CD4-positive, alpha-beta T cell (primary cell): ENCODE measurements at regions not wholly inside any gene's neighbourhood (a gene's known extent, or its start where the extent isn't known, plus 50 kb on each side); places are given as distances from the start of the nearest gene placed in this dataset.
"Not testable (repeated sequence)": the region's sequence is repeated elsewhere in the genome, so short reads cannot be mapped to it uniquely, and the experiment has no call there.

Experiments
- ATAC-seq: fragments of 200-7000 bp; cut with Tn5 transposase; one replicate; pipeline ENCODE4 v1.10.0; 2022; ENCODE audit warnings: mild to moderate bottlenecking; ENCODE audit not compliant: poor library complexity
- CTCF ChIA-PET: fragments of 350-600 bp; sonication (Branson Sonifier 250); formaldehyde crosslinking; loops from one replicate; lab custom pipeline; 2021; ENCODE audit warnings: antibody characterized with exemption, inconsistent platforms; lab: Charles Lee
- POLR2A ChIA-PET: fragments of 350-600 bp; sonication (Branson Sonifier 250); formaldehyde crosslinking; loops from one replicate; lab custom pipeline; 2021; ENCODE audit warnings: antibody characterized with exemption, inconsistent platforms; lab: Charles Lee
- DNase-seq, 14 experiments: peaks; one replicate each; pipeline ENCODE4 v3.0.0-alpha.2; 2013 to 2020; ENCODE audit warnings: mixed read lengths in 2 of 14
- H3K27ac ChIP-seq, 2 donors: one replicate each; pipeline versions ENCODE4 v1.5.1 to v1.7.0; 2013; ENCODE audit warnings: low read length in 2 of 2, low read depth in 1 of 2, mild to moderate bottlenecking in 1 of 2
- H3K27me3 ChIP-seq, 2 experiments: 1 replicate in 1 of 2; 2 replicates in 1 of 2; pipeline versions ENCODE4 v1.6.1 to v1.7.0; 2013; ENCODE audit warnings: low read length in 2 of 2, control low read depth in 1 of 2, mild to moderate bottlenecking in 1 of 2, moderate library complexity in 1 of 2; ENCODE audit not compliant: insufficient read depth in 2 of 2, control insufficient read depth in 1 of 2
- H3K36me3 ChIP-seq: one replicate; pipeline ENCODE4 v1.6.1; 2013; ENCODE audit warnings: low read length, control low read depth; ENCODE audit not compliant: insufficient read depth
- H3K4me1 ChIP-seq: one replicate; pipeline ENCODE4 v1.6.1; 2013; ENCODE audit warnings: low read length, control low read depth; ENCODE audit not compliant: insufficient read depth
- H3K4me3 ChIP-seq: one replicate; pipeline ENCODE4 v1.5.1; 2013; ENCODE audit warnings: mild to moderate bottlenecking, low read length, moderate library complexity
- H3K9me3 ChIP-seq, 2 experiments: 1 replicate in 1 of 2; 2 replicates in 1 of 2; pipeline versions ENCODE4 v1.6.1 to v1.7.0; 2013; ENCODE audit warnings: low read length in 2 of 2, mild to moderate bottlenecking in 2 of 2, control low read depth in 1 of 2, moderate library complexity in 1 of 2; ENCODE audit not compliant: control insufficient read depth in 1 of 2, insufficient read depth in 1 of 2
- H3K27ac Mint-ChIP-seq: one replicate; pipeline ENCODE4 v1.8.0; 2020; ENCODE audit warnings: mixed read lengths
- H3K27me3 Mint-ChIP-seq: one replicate; pipeline ENCODE4 v1.8.0; 2021; ENCODE audit warnings: mixed read lengths
- H3K36me3 Mint-ChIP-seq: one replicate; pipeline ENCODE4 v1.8.0; 2021; ENCODE audit warnings: low read depth, mixed read lengths
- H3K4me1 Mint-ChIP-seq: one replicate; pipeline ENCODE4 v1.8.0; 2021; ENCODE audit warnings: low read depth, mixed read lengths
- H3K4me3 Mint-ChIP-seq: one replicate; pipeline ENCODE4 v1.8.0; 2020; ENCODE audit warnings: mild to moderate bottlenecking, mixed read lengths
- H3K9me3 Mint-ChIP-seq: one replicate; pipeline ENCODE4 v1.8.0; 2020; ENCODE audit warnings: mixed read lengths
- intact Hi-C, 2 experiments: fragments of 100-400 bp; cut with DNase I in 1 of 2; cut with micrococcal nuclease in 1 of 2; formaldehyde crosslinking; loops; one replicate each; pipeline versions ENCODE4 v1.15.1 to v1.9.0; 2023 to 2025; cut with DNase I, micrococcal nuclease
- TF ChIP-seq, protein P1 (sequence below): fragments of 200-600 bp; IDR thresholded peaks from one replicate; pipeline ENCODE4 v1.8.0; 2022; ENCODE audit warnings: antibody characterized with exemption, mild to moderate bottlenecking

DNA sequence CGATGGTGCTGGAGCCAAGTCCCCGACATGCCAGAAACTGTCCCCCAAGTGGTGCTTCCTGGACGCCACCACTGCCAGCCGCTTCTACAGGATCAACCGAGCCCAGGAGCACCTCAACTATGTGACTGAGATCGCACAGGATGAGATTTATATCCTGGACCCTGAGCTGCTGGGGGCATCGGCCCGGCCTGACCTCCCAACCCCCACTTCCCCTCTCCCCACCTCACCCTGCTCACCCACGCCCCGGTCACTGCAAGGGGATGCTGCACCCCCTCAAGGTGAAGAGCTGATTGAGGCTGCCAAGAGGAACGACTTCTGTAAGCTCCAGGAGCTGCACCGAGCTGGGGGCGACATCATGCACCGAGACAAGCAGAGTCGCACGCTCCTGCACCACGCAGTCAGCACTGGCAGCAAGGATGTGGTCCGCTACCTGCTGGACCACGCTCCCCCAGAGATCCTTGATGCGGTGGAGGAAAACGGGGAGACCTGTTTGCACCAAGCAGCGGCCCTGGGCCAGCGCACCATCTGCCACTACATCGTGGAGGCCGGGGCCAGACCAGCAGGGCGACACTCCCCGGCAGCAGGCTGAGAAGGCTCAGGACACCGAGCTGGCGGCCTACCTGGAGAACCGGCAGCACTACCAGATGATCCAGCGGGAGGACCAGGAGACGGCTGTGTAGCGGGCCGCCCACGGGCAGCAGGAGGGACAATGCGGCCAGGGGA lies 91.0 kb downstream of the LACC1 start:
- CTCF ChIA-PET, ATAC-seq, H3K4me1 ChIP-seq, H3K27me3 ChIP-seq, H3K4me3 ChIP-seq, H3K9me3 Mint-ChIP-seq, H3K27me3 Mint-ChIP-seq, H3K4me1 Mint-ChIP-seq, intact Hi-C loops, H3K36me3 Mint-ChIP-seq, H3K4me3 Mint-ChIP-seq, POLR2A ChIA-PET, H3K27ac ChIP-seq, H3K36me3 ChIP-seq, H3K27ac Mint-ChIP-seq, DNase-seq: not testable (repeated sequence)
- peaks cover 0 to 29% of the 10 kb centered on the region in 2 experiments for H3K9me3 ChIP-seq

DNA sequence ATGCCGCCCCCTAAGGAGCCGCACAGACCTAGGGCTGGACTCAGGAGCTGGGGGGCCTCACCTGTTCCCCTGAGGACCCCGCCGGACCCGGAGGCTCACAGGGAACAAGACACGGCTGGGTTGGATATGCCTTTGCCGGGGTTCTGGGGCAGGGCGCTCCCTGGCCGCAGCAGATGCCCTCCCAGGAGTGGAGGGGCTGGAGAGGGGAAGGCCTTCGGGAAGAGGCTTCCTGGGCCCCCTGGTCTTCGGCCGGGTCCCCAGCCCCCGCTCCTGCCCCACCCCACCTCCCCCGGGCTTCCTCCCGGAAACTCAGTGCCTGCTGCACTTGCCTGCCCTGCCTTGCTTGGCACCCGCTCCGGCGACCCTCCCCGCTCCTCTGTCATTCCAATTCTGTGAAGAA lies 91.6 kb downstream of the LACC1 start:
- CTCF ChIA-PET, H3K9me3 Mint-ChIP-seq: not testable (repeated sequence)

DNA sequence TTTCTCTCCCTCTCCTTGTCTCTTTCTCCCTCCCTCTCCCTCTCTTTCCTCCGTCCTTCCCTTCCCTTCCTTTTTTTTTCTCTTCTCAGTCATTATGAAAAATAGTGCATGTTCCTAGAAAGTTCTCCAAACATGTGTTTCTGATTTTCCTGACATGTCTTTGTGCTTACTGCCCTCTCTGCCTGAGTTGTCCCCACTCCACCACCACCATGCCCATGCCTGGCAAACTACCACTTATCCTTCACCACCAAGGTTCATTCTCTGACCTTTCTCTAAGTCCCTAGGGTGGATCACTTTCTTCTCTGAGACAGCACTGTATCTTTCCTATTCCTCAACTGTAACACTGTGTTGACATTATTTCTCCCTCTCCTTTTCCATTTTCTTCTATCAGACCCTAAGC lies 98.2 kb downstream of the LACC1 start:
- POLR2A ChIA-PET, result no interaction called here
- Histone ChIP-seq H3K27ac (no peak overlapping the region), H3K4me1 (no peaks in the 10 kb centered on the region), H3K9me3 (peaks cover 0 to 4% of the 10 kb centered on the region in 2 experiments), H3K36me3 (no peaks in the 10 kb centered on the region), H3K27me3 (peaks cover 0 to 4% of the 10 kb centered on the region in 2 experiments), H3K4me3 (no peak overlapping the region)
- Mint-ChIP-seq H3K9me3 (peaks cover 4% of the 10 kb centered on the region), H3K27me3 (peaks cover 37% of the 10 kb centered on the region), H3K4me3 (no peak overlapping the region), H3K36me3 (no peaks in the 10 kb centered on the region), H3K27ac (no peak overlapping the region), H3K4me1 (no peaks in the 10 kb centered on the region)
- DNase-seq (no peak), ATAC-seq (no peak)
- intact Hi-C loops, result no loop called here
- TF ChIP-seq, protein P1, sequence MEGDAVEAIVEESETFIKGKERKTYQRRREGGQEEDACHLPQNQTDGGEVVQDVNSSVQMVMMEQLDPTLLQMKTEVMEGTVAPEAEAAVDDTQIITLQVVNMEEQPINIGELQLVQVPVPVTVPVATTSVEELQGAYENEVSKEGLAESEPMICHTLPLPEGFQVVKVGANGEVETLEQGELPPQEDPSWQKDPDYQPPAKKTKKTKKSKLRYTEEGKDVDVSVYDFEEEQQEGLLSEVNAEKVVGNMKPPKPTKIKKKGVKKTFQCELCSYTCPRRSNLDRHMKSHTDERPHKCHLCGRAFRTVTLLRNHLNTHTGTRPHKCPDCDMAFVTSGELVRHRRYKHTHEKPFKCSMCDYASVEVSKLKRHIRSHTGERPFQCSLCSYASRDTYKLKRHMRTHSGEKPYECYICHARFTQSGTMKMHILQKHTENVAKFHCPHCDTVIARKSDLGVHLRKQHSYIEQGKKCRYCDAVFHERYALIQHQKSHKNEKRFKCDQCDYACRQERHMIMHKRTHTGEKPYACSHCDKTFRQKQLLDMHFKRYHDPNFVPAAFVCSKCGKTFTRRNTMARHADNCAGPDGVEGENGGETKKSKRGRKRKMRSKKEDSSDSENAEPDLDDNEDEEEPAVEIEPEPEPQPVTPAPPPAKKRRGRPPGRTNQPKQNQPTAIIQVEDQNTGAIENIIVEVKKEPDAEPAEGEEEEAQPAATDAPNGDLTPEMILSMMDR, result no peak
- CTCF ChIA-PET, result no interaction called here

More for the DNA sequence above, 91.6 kb downstream of the LACC1 start:
- intact Hi-C loops, DNase-seq, H3K27ac ChIP-seq, H3K27me3 ChIP-seq, H3K36me3 Mint-ChIP-seq, H3K27ac Mint-ChIP-seq, H3K36me3 ChIP-seq, H3K4me3 ChIP-seq, ATAC-seq, H3K4me3 Mint-ChIP-seq, H3K4me1 ChIP-seq, H3K4me1 Mint-ChIP-seq, H3K27me3 Mint-ChIP-seq, POLR2A ChIA-PET: not testable (repeated sequence)
- peaks cover 0 to 29% of the 10 kb centered on the region in 2 experiments for H3K9me3 ChIP-seq

DNA sequence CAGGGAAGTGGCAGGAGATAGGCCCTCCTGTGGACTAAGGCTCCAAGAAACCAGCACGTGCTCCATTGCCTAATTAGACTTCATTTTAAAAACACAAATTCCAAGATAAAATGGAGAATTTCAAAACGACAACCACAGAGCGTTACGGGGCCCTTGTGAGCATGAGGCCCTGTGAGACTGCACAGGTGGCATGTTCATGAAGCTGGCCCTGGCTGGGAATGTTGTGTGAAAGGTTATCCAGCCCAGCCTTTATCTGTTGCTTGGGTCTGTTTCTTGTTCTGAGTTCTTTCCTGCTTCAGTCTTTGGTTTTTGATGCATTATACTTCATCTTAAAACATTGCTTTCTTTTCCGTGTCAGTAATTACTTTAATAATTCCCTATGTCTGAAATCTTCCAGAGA lies 99.0 kb downstream of the LACC1 start:
- H3K27ac ChIP-seq, result no peak overlapping the region
- H3K9me3 ChIP-seq, result peaks cover 0 to 4% of the 10 kb centered on the region in 2 experiments
- intact Hi-C loops, result no loop called here
- Mint-ChIP-seq H3K36me3 (no peaks in the 10 kb centered on the region), H3K4me3 (no peak overlapping the region), H3K9me3 (peaks cover 4% of the 10 kb centered on the region), H3K27ac (no peak overlapping the region), H3K4me1 (no peaks in the 10 kb centered on the region), H3K27me3 (peaks cover 37% of the 10 kb centered on the region)
- H3K4me3 ChIP-seq, result no peak overlapping the region
- H3K36me3 ChIP-seq, result no peaks in the 10 kb centered on the region
- TF ChIP-seq, protein P1, result no peak
- peaks cover 0 to 4% of the 10 kb centered on the region in 2 experiments for H3K27me3 ChIP-seq
- CTCF ChIA-PET, result no interaction called here
- DNase-seq, result no peak
- H3K4me1 ChIP-seq, result no peaks in the 10 kb centered on the region
- POLR2A ChIA-PET, result no interaction called here
- no peak for ATAC-seq
